NCI-H2196 (cell line): ENCODE measurements at regions not wholly inside any gene's neighbourhood (a gene's known extent, or its start where the extent isn't known, plus 50 kb on each side); places are given as distances from the start of the nearest gene placed in this dataset.

ENCODE experiments used
- DNase-seq: peaks from one replicate; lab custom pipeline; 2025; ENCODE audit not compliant: unreplicated experiment; lab: John Stamatoyannopoulos, UW

GRCh38 chr6:41428996-41429421, 93.6 kb downstream of the NCR2 start:
- peak; percentile 22 for DNase-seq

GRCh38 chr6:41429506-41430504, 94.4 kb downstream of the NCR2 start:
- no peak for DNase-seq

GRCh38 chr6:41430875-41431274, 95.5 kb downstream of the NCR2 start:
- DNase-seq, result no peak

DNA sequence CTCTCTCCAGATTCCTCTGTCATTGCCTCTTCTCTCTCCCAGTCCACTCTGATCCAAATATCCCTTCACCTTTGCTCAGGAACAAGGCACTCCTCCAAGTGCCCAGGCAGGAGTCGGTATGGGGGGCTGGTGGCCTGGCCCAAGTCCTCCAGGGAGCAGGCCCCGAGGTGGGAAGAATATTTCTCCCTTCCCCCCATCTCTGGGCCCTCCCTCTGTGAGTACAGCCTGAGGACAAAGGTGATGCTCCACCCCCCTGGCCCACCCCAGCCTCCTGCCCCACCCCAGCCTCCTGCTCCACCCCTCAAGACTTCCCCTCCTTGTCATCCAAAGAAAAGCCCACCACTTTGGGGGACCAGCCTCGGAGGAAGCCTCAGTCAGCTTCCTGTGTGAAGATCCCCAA, 96.9 kb downstream of the NCR2 start:
- DNase-seq, result no peak

GRCh38 chr6:41434803-41435481, 99.5 kb downstream of the NCR2 start:
- DNase-seq, result no peak

- no peak for DNase-seq
Measured at GRCh38 chr6:41437604-41438003, 102.2 kb downstream of the NCR2 start.

DNA sequence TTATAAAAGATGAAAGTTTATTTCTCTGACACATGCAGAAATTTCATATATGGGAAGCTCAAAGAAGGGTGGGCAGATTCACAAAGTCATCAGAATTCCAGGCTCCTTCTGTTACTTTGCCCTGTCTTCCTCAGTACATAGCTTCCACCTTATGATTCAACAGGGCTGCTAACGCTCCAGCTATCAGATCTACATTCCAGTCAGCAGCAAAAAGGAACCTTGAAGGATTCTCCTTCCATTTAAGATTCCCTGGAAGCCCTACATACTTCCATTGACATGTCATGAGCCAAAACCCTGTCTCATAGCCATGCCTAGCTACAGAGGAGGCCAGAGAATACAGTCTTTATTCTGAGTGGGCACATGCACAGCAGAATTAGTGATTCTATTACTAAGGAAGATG, 103.3 kb downstream of the NCR2 start:
- DNase-seq, result no peak

GRCh38 chr6:41439524-41440418, 104.4 kb downstream of the NCR2 start:
- DNase-seq, result no peak

DNA sequence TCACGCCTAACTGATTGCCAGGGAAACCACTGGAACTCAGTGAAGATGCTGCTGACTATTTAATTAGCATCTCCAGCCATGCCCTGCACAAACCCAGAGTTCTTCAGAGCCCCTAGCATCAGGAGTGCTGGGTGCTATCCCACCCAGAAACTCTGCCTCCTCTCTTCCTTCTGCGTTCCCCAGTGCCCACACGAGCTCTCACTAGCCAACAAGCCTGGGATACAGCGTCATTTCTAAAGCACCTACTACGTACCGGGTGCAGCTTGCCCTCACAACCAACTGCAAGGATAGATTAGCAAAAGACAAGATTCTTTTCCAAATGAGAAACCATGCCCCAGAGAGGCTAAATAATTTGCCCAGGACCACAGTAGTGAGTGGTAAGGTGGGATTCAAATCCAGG, 105.2 kb upstream of the FOXP4 start:
- no peak for DNase-seq

DNA sequence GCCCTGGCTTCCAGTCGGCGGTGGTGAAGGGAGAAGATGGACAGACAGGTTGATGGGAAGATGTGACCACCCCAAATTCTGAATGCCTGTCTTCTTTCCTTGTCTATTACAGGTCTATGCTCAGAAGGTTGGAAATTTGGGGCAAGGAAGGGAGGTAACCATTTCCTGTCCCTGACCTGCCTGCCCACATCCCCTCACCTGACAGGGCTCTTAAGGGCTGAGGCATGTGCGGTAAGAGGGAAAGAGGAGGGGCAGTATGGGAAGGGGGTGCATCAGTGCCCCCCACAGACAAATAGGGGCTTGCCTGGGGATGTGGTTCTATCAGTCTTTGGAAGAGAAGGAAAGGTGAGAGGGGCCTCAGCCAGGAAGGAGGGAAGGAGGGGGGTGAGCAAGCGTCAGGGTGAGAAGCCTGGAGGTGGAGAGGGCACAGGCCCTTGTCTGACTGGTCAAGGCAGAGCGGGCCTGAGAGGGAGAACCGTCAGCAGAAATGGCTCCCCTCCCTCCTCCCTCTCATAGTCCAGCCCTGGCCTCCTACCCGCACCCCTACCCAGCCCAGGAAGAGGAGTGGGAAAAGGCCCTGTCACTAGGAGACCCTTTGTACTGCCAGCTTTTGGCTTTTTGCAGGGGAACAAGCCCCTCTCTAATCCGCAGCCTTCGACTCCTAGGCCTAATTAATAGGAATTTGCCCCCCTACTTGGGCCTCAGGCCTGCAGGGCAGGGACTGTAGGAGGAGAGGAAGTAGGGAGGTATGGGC, 104.4 kb upstream of the FOXP4 start:
- DNase-seq, result no peak

GRCh38 chr6:41442352-41442672, 103.9 kb upstream of the FOXP4 start:
- no peak for DNase-seq

DNA sequence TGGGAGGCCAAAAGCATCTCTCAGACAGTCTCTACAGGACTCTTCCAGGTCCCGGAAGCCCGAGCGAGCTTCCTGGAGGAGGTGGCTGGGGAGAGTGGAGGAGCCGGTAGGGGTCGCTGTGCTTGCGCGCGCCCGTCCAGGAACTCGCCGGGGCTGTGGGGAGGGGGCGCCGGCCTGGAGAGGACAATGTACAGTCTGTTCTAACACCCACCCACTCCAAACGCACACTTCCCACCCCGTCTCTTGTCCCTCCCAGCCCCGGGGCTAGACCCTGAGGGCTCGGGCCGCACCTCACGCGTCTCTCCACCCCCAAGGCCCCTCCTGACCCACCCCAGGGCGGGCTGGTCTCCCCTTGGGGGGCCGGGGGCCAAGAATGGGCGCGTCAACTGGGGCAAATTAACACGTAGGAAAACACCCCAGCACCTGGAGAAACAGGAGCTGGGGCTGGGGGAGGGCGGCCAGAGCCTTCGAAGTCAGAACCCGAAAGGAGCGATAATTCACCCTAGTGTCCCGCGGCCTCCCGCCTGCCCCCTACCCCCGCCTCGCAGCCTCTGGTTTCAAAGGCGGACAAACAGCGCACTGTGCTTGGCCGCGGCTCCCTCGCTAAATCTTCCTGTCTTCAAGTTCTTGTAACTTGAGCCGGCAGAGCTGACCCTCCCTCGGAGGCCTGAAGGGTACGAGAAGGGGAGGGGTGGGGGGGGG, 103.2 kb upstream of the FOXP4 start:
- no peak for DNase-seq

GRCh38 chr6:41443616-41444525, 102.3 kb upstream of the FOXP4 start:
- DNase-seq, result no peak

- DNase-seq, result no peak
Measured at GRCh38 chr6:41445261-41445660, 100.9 kb upstream of the FOXP4 start.

GRCh38 chr6:41446132-41446531, 100.0 kb upstream of the FOXP4 start:
- no peak for DNase-seq

DNA sequence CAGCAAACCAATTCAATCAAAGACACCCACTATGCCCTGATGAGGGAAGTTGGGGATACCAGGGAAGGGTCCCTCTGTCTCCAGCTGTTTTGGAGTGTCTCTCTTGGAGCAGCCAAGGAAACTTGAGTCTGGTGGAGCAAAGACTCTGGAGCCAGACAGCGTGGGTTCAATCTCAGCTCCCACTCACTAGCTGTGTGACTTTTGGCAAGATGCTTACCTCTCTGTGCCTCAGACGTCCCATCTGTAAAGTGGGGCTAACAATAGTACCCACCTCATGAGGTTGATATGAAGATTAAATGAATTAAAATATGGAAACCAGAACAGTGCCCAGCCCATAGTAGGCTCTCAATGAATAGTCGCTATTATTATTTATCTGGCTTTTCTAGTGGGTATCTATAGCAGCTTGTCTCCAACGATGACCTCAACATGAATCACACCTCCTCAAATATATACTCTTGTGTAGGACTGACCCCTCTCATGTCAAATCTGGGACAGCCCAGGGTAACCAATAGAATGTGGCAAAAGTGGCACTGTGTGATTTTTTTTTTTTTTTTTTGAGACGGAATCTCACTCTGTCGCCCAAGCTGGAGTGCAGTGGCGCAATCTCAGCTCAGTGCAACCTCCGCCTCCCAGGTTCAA, 99.2 kb upstream of the FOXP4 start:
- no peak for DNase-seq

DNA sequence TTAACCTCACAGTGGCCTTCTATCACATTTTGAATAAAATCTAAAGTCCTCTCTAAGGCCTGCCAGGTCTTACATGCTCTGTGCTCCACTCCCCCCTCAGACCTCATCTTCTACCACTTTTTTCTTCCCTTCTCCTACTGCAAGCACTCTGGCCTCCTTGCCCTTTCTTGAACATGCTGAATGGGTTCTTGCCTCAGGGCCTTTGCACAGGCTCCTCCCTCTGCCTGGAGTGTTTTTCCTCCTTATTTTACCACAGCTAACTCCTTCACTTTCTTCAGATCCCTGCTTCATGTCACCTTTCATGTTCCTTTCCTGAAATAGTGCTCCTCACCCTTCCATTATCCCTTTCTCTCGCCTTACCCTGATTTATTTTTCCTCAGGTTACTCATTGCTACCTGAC, 97.9 kb upstream of the FOXP4 start:
- DNase-seq, result no peak

GRCh38 chr6:41449399-41450245, 96.6 kb upstream of the FOXP4 start:
- DNase-seq, result peak; percentile 41
